CD4-positive, alpha-beta T cell treated with Interleukin-21 for 1 hour (primary cell): ENCODE measurements at regions not wholly inside any gene's neighbourhood (a gene's known extent, or its start where the extent isn't known, plus 50 kb on each side); places are given as distances from the start of the nearest gene placed in this dataset.
"Not testable (repeated sequence)": the region's sequence is repeated elsewhere in the genome, so short reads cannot be mapped to it uniquely, and the experiment has no call there.

Experiments used
- DNase-seq: peaks from one replicate; pipeline ENCODE4 v3.0.0-alpha.2; 2020

- DNase-seq: no peak
Measured at GRCh38 chr14:58961045-58961731, 227.3 kb upstream of the DAAM1 start.

- no peak for DNase-seq
Measured at GRCh38 chr14:58963873-58964597, 224.4 kb upstream of the DAAM1 start.

DNA sequence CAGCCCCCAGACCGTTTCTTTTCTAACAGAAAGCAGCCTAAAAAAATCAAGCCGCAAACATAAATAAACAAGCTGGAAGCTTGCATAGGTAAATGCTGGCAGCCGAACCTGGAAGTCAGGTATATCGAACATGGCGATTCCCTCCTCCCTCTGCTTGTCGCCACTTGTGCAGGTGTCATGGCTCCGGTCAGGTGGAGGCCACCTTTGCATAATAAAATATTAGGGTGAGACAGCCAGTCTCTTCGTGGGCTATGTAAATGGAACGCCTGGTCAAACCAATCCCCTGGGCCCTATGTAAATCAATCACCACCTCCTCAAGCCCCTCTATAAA, 223.9 kb upstream of the DAAM1 start:
- DNase-seq: no peak

DNA sequence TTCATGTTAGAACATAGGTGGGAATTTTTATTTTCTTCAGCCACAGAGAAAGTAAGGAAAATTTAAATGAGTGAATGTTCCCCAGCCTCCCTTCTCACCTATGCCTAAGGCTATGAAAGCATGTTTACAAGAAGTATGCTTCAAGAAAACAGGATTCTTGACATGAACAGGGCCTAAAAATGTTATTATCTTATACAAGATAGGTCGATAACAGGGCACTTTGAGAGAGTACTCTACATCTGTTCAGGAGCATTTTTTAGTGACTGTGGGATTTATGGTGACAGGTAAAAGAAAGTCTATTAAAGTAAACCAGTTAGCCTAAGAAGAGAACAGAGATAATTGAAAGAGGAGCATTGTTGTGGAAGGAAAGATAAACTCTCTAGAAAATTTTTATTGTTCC, 222.9 kb upstream of the DAAM1 start:
- no peak for DNase-seq

GRCh38 chr14:58966997-58967396, 221.5 kb upstream of the DAAM1 start:
- DNase-seq: no peak

- no peak for DNase-seq
Measured at GRCh38 chr14:58969951-58970751, 218.3 kb upstream of the DAAM1 start.

- no peak for DNase-seq
Measured at GRCh38 chr14:58972233-58973017, 216.0 kb upstream of the DAAM1 start.

DNA sequence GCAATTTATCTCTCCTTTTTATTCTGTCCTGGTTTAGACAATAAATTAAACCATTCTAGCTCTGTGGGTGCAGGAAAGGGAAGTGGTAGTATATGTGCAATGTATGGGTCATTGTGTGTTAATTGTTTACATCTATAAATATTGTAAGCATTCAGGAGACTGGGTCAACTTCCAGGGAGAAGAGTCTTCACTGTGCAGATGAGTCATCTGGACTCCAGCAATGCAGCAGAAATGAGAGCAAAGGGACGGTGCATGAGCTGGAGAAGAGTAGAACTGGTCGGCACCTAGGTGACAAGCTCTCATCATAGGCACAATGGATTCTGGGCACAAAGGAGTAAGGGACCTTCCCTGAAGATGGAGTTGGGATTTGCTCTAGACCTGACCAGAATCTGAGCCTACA, 211.1 kb upstream of the DAAM1 start:
- DNase-seq: no peak

- DNase-seq: no peak
Measured at GRCh38 chr14:58978343-58978742, 210.1 kb upstream of the DAAM1 start.

- no peak for DNase-seq
Measured at GRCh38 chr14:58979325-58979724, 209.1 kb upstream of the DAAM1 start.

DNA sequence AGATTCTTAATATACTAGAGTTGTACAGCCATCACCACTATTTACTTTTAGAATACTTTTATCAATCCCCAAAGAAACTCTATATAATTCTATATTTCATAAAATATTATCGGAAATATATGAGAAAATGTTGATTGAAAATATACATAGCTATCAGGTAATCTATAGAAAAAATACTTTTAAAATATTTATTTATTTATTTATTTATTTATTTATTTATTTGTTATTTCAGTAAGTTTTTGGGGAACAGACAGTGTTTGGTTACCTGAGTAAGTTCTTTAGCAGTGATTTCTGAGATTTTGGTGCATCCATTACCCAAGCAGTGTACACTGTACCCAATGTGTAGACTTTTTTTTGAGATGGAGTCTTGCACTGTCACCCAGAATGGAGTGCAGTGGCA, 206.6 kb upstream of the DAAM1 start:
- DNase-seq: no peak

DNA sequence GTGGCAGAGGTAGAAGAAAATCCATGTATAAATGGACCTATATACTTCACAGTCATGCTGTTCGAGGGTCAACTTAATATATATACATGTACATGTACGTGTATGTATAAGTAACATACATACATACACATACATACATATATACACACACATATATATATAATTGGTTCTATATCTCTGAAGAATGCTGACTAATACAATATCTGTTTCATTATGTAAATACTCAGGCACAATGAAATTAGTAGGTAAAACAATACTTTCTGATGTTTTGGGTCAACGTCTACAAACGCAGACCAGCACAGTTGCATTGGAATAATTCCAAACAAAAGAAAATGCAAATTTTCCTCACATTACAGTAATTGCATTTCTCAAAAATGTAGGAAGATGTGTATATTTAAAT, 202.7 kb upstream of the DAAM1 start:
- DNase-seq: no peak

DNA sequence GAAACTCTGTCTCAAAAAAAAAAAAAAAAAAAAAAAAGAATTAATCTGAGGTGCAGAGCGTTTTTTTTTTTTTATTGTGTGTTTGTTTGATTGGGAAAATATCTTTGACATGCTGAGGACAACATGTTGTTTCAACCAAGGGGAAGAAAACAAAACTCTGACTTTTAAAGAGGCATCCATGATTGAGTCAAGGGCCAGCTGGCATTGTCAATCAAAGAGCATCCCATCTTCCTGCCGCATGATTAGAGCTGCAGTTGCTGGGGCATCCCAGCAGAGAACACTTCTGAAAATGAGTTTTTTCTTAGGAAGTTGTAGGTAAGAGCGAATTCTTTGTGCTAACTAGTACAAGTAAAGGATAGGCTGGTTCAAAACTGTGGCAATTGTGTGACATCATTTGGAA, 200.9 kb upstream of the DAAM1 start:
- DNase-seq: no peak

DNA sequence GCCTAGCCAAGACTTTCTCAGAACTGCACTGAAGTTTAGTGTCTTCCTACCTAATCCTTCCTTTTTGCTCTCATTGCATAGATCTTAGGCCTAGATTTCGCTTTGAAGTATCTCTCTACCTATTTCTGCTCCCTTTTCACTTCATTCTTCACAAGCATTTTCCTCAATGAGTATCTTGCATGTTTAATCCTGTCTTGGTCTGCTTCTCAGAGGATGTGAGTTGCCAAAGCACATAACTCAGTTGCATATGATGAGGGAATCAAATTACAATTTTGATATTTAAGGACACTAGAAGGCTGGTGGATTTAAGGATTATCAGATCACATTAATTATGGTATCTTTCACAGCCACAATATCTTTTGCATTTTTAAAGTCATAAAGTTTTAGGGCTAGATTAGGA, 195.5 kb upstream of the DAAM1 start:
- DNase-seq: no peak

- DNase-seq: no peak
Measured at GRCh38 chr14:58994130-58994529, 194.3 kb upstream of the DAAM1 start.

DNA sequence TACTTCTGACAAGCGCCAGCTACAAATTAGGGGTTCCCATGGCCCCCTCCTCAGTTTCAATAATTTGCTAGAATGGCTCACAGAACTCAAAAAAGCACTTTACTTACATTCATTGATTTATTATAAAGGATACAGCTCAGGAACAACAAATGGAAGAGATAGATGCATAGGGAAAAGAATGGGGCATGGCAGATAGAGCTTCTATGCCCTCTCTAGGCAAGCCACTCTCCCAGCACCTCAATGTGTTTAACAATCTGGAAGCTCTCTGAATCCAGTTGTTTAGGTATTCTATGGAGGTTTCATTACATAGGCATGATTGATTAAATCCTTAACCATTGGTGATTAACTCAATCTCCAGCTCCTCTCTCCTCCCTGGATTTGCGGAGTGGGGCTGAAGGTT, 184.5 kb upstream of the DAAM1 start:
- DNase-seq: no peak

- DNase-seq: not testable (repeated sequence)
Measured at GRCh38 chr14:59006179-59006578, 182.3 kb upstream of the DAAM1 start.

DNA sequence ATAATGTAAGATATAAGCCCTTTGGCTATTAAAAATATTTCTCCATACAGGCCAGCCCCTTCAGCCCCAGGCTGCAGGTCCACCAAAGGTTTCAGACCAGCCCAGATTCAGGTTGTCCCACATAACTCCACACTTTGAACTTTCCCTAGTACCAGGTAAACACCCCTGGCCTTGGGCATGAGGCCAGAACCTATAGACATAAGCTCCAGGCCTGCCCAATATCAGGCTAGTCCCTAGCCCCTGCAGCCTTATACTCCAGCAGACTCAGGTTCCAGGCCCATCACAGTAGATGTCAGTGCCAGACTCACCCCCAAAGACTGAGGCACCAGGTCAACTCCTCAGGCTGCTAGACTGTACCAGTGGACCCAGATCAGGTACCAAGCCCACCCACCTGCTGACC, 178.5 kb upstream of the DAAM1 start:
- no peak for DNase-seq

DNA sequence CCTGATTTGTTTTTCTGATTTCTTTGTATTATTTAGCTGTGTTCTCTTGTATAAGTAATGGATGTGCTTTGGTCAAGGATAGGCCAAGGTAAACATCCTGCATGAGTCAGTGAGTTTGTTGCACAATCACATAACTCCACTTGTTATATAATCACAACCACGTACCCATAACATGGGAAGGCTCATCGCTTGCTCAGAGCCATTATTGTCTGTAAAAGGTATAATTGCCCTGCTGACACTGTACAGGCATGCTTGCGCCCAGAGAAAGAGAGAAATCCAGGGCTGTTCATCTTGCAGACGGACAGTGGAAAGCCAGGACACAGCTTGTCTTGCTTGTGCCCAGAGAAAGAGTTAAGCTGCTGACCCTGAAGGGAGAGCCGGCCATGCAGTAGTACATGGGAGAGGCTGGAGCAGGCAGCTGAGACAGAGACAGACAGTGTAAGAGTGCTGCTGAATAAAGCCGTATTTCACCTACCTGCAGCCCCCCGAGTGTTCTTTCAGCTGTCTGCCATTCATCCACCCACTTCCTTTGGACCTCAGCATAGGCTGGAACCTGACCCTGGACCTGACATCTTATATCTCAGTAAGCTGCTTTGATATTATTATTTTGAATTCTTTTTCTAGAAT, 174.7 kb upstream of the DAAM1 start:
- no peak for DNase-seq

- no peak for DNase-seq
Measured at GRCh38 chr14:59015482-59015881, 173.0 kb upstream of the DAAM1 start.

DNA sequence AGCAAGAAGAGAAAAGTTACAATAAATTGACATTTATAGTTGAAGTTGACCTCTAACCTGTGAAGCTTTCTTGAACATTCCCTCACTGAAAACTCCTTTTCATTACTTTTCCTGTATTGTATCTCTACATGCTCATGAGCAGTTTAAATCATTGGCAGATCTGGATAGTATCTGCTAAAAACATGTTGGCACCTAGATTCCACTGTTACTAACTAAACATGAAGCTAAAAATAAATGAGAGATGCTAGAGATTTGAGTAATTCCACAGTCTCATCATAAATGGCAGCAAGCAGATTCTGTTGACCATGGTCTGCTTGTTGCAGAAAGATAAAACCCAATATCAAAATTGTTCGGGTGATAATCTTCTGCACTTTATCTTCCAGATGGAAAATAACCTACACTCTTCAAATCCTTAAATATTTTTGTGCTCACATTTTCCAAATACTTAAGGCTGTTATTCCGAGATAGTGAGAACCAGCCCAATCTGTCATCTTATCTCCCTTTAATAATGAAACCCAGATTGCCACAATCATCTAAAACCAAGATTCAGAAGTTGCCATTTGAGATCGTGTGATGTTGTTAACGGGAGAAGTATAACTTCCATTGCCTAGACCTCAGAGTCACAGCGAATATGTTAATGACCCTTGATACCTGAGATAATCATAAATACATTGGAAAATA, 171.0 kb upstream of the DAAM1 start:
- DNase-seq: no peak

DNA sequence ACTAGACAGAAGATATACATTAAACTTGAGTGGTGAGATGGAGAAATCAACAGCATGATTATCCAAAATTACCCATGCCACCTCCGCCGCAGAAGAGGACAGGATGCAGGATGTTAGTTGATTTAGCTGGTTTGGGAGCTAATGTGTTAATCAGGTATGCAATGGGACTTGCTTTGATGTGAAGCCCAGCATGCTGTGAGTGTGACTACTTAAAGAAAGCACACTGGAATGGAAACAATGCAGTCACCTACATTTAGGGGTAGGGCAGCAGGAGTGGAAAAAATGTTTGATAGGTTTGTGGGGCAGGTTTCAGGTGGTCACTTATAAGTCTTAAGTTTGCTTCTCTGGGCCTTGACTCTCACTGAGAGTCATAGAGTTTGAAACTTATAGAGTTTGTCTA, 170.0 kb upstream of the DAAM1 start:
- DNase-seq: no peak
